Kidney epithelial cell (primary cell): ENCODE measurements at regions not wholly inside any gene's neighbourhood (a gene's known extent, or its start where the extent isn't known, plus 50 kb on each side); places are given as distances from the start of the nearest gene placed in this dataset.
"Not testable (repeated sequence)": the region's sequence is repeated elsewhere in the genome, so short reads cannot be mapped to it uniquely, and the experiment has no call there.

Source experiments
- DNase-seq: peaks from one replicate; pipeline ENCODE4 v3.0.0-alpha.2; 2010; ENCODE audit warnings: low read depth
- H3K27me3 ChIP-seq: 2 replicates; pipeline ENCODE4 v1.6.0; 2011; ENCODE audit warnings: low read length; ENCODE audit not compliant: control insufficient read depth, insufficient read depth
- H3K36me3 ChIP-seq: 2 replicates; pipeline ENCODE4 v1.5.1; 2011; ENCODE audit warnings: low read length; ENCODE audit not compliant: control insufficient read depth, insufficient read depth
- H3K4me3 ChIP-seq: 2 replicates; pipeline ENCODE4 v1.5.1; 2011; ENCODE audit warnings: low read depth, mild to moderate bottlenecking, control low read depth, low read length
- CTCF ChIP-seq: IDR thresholded peaks from 2 replicates; pipeline ENCODE4 v1.5.1; 2011; ENCODE audit warnings: mild to moderate bottlenecking, moderate library complexity, low read length, control low read depth, inconsistent platforms; ENCODE audit not compliant: insufficient read depth, poor library complexity, severe bottlenecking

GRCh38 chr15:79728867-79729266 is 167.9 kb downstream of the MTHFS start:
- TF ChIP-seq CTCF: no peak
- H3K4me3 ChIP-seq: no peak overlapping the region

GRCh38 chr15:79736435-79737000 is 160.3 kb downstream of the MTHFS start:
- Histone ChIP-seq H3K36me3 (no peaks in the 10 kb centered on the region), H3K27me3 (no peaks in the 10 kb centered on the region), H3K4me3 (no peak overlapping the region)
- peak; percentile 12 for DNase-seq
- no peak for TF ChIP-seq CTCF

More at GRCh38 chr15:79728867-79729266, 167.9 kb downstream of the MTHFS start:
- DNase-seq: no peak
- Histone ChIP-seq H3K36me3 (no peaks in the 10 kb centered on the region), H3K27me3 (no peaks in the 10 kb centered on the region)

GRCh38 chr15:79738143-79738542 is 158.7 kb downstream of the MTHFS start:
- Histone ChIP-seq H3K4me3 (no peak overlapping the region), H3K27me3 (no peaks in the 10 kb centered on the region), H3K36me3 (no peaks in the 10 kb centered on the region)
- no peak for DNase-seq
- TF ChIP-seq CTCF: no peak

GRCh38 chr15:79740561-79740960 is 156.3 kb downstream of the MTHFS start:
- TF ChIP-seq CTCF: no peak
- H3K27me3 ChIP-seq: no peaks in the 10 kb centered on the region
- H3K36me3 ChIP-seq: no peaks in the 10 kb centered on the region
- DNase-seq: no peak
- no peak overlapping the region for H3K4me3 ChIP-seq

- H3K27me3 ChIP-seq: no peaks in the 10 kb centered on the region
- DNase-seq: no peak
- H3K4me3 ChIP-seq: no peak overlapping the region
- H3K36me3 ChIP-seq: no peaks in the 10 kb centered on the region
- TF ChIP-seq CTCF: no peak
These were observed 153.8 kb downstream of the MTHFS start for GRCh38 chr15:79743032-79743431.

- not testable (repeated sequence) for H3K4me3 ChIP-seq, DNase-seq, H3K36me3 ChIP-seq, H3K27me3 ChIP-seq
These were observed 152.3 kb downstream of the MTHFS start for GRCh38 chr15:79744485-79744884.
